Stimulated activated naive B cell treated with anti-CD40 and anti-IgM and Interleukin-4, amounts not matched to agents 10 μg/mL and 1 μg/mL and 100 μg/mL, for 72 hours (primary cell): ENCODE measurements at regions not wholly inside any gene's neighbourhood (a gene's known extent, or its start where the extent isn't known, plus 50 kb on each side); places are given as distances from the start of the nearest gene placed in this dataset.

Source experiments
- ATAC-seq, 2 donors: fragments of 150-1000 bp; cut with Tn5 transposase; replicated peaks; 2 replicates each; pipeline ENCODE4 v1.10.0; 2021; ENCODE audit warnings: moderate library complexity in 1 of 2
- DNase-seq: peaks from one replicate; pipeline ENCODE4 v3.0.0; 2021
- H3K27ac Mint-ChIP-seq: one replicate; pipeline ENCODE4 v1.8.0; 2022; ENCODE audit warnings: mild to moderate bottlenecking, mixed read lengths
- H3K27me3 Mint-ChIP-seq, 2 donors: one replicate each; pipeline ENCODE4 v1.8.0; 2022; ENCODE audit warnings: mixed read lengths in 2 of 2
- H3K36me3 Mint-ChIP-seq, 2 donors: one replicate each; pipeline ENCODE4 v1.8.0; 2022; ENCODE audit warnings: mixed read lengths in 2 of 2, mild to moderate bottlenecking in 1 of 2
- H3K4me1 Mint-ChIP-seq, 2 donors: one replicate each; pipeline ENCODE4 v1.8.0; 2022; ENCODE audit warnings: mixed read lengths in 2 of 2, mild to moderate bottlenecking in 1 of 2
- H3K4me3 Mint-ChIP-seq, 2 donors: one replicate each; pipeline ENCODE4 v1.8.0; 2022; ENCODE audit warnings: mild to moderate bottlenecking in 2 of 2, mixed read lengths in 2 of 2, moderate library complexity in 1 of 2
- H3K9me3 Mint-ChIP-seq, 2 donors: one replicate each; pipeline ENCODE4 v1.8.0; 2022; ENCODE audit warnings: mixed read lengths in 2 of 2, mild to moderate bottlenecking in 1 of 2

GRCh38 chr17:5773816-5774360 lies 189.6 kb upstream of the NLRP1 start:
- H3K4me3 Mint-ChIP-seq: no peak overlapping the region
- H3K27me3 Mint-ChIP-seq: peaks cover 6 to 22% of the 10 kb centered on the region in 2 donors
- H3K9me3 Mint-ChIP-seq: peaks cover 0 to 1% of the 10 kb centered on the region in 2 donors
- DNase-seq (no peak), ATAC-seq (no peak)
- H3K4me1 Mint-ChIP-seq: no peaks in the 10 kb centered on the region
- H3K36me3 Mint-ChIP-seq: no peaks in the 10 kb centered on the region
- H3K27ac Mint-ChIP-seq: no peak overlapping the region

DNA sequence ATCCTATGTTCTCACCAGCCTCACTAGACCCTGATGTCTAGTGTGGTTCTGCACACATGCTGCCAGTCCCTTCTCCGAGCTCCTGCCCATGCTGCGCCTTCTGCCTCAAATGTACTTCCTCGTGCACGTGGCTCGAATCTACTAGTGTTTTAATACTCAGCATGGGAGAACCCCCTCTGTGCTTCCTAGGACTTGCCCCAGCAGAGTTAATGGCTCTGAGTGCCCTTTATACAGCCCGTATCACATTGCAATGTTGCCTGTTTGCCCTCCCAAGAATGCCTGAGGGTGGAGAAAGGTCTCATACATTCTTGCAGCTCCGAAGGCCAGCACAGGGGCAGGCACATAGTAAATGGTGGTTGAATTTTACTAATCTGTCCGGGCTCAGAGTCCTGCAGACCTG lies 190.8 kb upstream of the NLRP1 start:
- ATAC-seq (no peak), DNase-seq (no peak)
- Mint-ChIP-seq H3K9me3 (peaks cover 0 to 1% of the 10 kb centered on the region in 2 donors), H3K27me3 (peaks cover 15 to 27% of the 10 kb centered on the region in 2 donors), H3K36me3 (no peaks in the 10 kb centered on the region), H3K4me1 (no peaks in the 10 kb centered on the region), H3K4me3 (no peak overlapping the region), H3K27ac (no peak overlapping the region)

DNA sequence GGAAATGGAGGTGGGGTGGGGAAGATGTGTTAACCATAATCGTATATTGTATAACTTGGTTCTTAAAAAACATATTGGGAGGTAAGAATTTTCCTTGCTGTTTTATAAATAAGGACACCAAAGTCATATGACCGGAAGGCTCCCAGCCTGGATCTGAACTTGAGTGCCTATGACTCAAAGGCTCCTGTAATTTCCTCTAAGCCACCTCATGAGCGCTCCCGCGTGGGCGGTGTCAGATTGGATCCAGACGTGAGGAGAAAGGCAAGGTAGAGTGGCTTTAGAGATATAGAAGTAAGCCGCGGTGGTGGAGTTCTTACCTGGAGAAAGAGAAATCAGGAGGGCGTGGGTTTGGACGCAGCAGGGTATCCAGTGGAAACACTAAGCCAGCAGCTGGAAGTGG lies 196.2 kb upstream of the NLRP1 start:
- no peak overlapping the region for H3K27ac Mint-ChIP-seq
- ATAC-seq (no peak), DNase-seq (no peak)
- H3K9me3 Mint-ChIP-seq: peaks cover 6 to 13% of the 10 kb centered on the region in 2 donors
- H3K27me3 Mint-ChIP-seq: peaks cover 10 to 44% of the 10 kb centered on the region in 2 donors
- no peak overlapping the region for H3K4me3 Mint-ChIP-seq
- H3K4me1 Mint-ChIP-seq: peaks cover 2 to 3% of the 10 kb centered on the region in 2 donors
- peaks cover 0 to 4% of the 10 kb centered on the region in 2 donors for H3K36me3 Mint-ChIP-seq

- Mint-ChIP-seq H3K4me1 (peaks cover 8 to 12% of the 10 kb centered on the region in 2 donors), H3K27ac (no peak overlapping the region), H3K9me3 (peaks cover 6 to 13% of the 10 kb centered on the region in 2 donors), H3K36me3 (peaks cover 0 to 4% of the 10 kb centered on the region in 2 donors), H3K4me3 (no peak overlapping the region), H3K27me3 (peaks cover 10 to 40% of the 10 kb centered on the region in 2 donors)
- ATAC-seq (no peak), DNase-seq (no peak)
Measured at GRCh38 chr17:5781236-5781927, 197.1 kb upstream of the NLRP1 start.

- Mint-ChIP-seq H3K4me3 (no peak overlapping the region), H3K27ac (no peak overlapping the region), H3K4me1 (peaks cover 12 to 17% of the 10 kb centered on the region in 2 donors), H3K36me3 (peaks cover 0 to 4% of the 10 kb centered on the region in 2 donors), H3K9me3 (peaks cover 6 to 13% of the 10 kb centered on the region in 2 donors), H3K27me3 (peaks cover 14 to 36% of the 10 kb centered on the region in 2 donors)
- ATAC-seq: no peak
- DNase-seq: no peak
Measured at GRCh38 chr17:5783269-5783668, 199.0 kb upstream of the NLRP1 start.

- Mint-ChIP-seq H3K4me3 (no peak overlapping the region), H3K36me3 (peaks cover 0 to 4% of the 10 kb centered on the region in 2 donors), H3K27me3 (peaks cover 14 to 37% of the 10 kb centered on the region in 2 donors), H3K9me3 (peaks cover 6 to 13% of the 10 kb centered on the region in 2 donors), H3K27ac (no peak overlapping the region), H3K4me1 (peaks cover 12 to 17% of the 10 kb centered on the region in 2 donors)
- DNase-seq (no peak), ATAC-seq (no peak)
Measured at GRCh38 chr17:5783851-5784250, 199.5 kb upstream of the NLRP1 start.

DNA sequence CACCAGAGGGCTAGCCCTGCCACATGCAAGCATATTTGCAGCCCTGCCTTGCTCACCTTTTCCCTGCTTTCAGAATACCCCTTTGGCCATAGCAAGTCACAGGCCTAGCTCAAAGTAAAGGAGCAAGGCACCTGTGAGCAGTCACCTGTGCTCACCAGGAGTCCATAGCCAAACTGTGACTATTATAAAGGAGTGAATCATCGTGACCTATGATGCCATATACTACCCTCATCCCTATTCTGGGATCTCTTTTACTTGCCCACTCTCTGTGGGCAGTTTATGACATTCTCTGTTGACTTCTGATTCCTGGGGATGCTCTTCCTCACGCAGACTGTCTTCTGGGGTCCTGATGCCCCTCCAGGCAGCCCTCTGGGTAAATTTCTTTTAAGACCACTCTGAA lies 200.5 kb upstream of the NLRP1 start:
- Mint-ChIP-seq H3K4me3 (no peak overlapping the region), H3K9me3 (peaks cover 6 to 13% of the 10 kb centered on the region in 2 donors), H3K4me1 (peaks cover 12 to 17% of the 10 kb centered on the region in 2 donors), H3K27me3 (peaks cover 14 to 37% of the 10 kb centered on the region in 2 donors), H3K27ac (no peak overlapping the region), H3K36me3 (peaks cover 0 to 4% of the 10 kb centered on the region in 2 donors)
- ATAC-seq (no peak), DNase-seq (no peak)

DNA sequence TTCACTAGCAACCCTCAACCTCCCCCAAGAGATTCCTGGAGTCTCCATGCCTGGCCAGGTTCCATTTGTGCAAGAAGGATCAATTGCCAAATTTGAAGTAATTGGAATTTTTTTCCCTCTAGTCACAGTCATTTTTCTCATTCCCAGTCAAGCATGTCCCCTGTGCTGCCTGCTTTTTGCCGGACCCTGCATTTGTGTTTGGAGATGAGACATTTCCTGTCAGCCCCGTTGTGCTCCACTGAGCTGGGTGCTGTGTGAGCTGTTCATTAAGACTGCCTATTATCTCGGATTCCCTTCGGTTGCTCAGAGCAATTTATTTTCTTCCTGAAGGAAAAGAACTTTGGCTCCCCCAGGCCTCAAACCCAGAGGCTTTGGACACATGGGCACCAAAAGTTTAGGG lies 201.0 kb upstream of the NLRP1 start:
- ATAC-seq (peak in 1 of 2 donors; percentile 61), DNase-seq (peak; percentile 8)
- Mint-ChIP-seq H3K27me3 (peaks cover 16 to 39% of the 10 kb centered on the region in 2 donors), H3K36me3 (peaks cover 0 to 4% of the 10 kb centered on the region in 2 donors), H3K27ac (no peak overlapping the region), H3K9me3 (peaks cover 6 to 13% of the 10 kb centered on the region in 2 donors), H3K4me1 (peaks cover 12 to 17% of the 10 kb centered on the region in 2 donors), H3K4me3 (no peak overlapping the region)

- ATAC-seq (peak; percentile 91 to 94), DNase-seq (peak; percentile 56)
- Mint-ChIP-seq H3K9me3 (peaks cover 6 to 13% of the 10 kb centered on the region in 2 donors), H3K27me3 (peaks cover 22 to 40% of the 10 kb centered on the region in 2 donors), H3K27ac (peak overlapping the region; percentile 47), H3K36me3 (peaks cover 0 to 4% of the 10 kb centered on the region in 2 donors), H3K4me1 (peaks cover 12 to 17% of the 10 kb centered on the region in 2 donors), H3K4me3 (no peak overlapping the region)
Measured at GRCh38 chr17:5785867-5786509, 201.7 kb upstream of the NLRP1 start.

DNA sequence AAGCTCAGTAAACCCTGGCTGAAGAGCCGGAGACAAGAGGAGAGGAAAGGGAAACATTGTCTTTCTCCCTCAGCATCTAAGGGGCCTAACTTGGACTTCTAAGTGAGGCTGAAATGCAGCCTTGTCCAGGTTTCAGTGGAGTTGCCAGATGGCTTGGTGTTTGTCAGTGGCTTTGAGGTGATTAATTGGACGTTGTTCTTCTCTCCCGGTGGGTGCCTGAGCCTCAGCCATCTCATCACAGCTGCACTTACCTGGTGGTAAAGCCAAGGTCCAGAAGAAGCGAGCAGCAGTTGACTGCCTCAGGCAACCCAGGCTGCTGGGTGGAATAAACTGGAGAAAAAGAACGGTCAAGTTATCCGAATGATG lies 202.2 kb upstream of the NLRP1 start:
- peak in 1 of 2 donors; percentile 6 for ATAC-seq
- Mint-ChIP-seq H3K36me3 (peaks cover 0 to 4% of the 10 kb centered on the region in 2 donors), H3K27ac (no peak overlapping the region), H3K4me3 (no peak overlapping the region), H3K27me3 (peaks cover 27 to 42% of the 10 kb centered on the region in 2 donors), H3K9me3 (peaks cover 6 to 13% of the 10 kb centered on the region in 2 donors), H3K4me1 (peaks cover 12 to 17% of the 10 kb centered on the region in 2 donors)
- no peak for DNase-seq

GRCh38 chr17:5788266-5788900 lies 204.1 kb upstream of the NLRP1 start:
- Mint-ChIP-seq H3K4me1 (peaks cover 12 to 17% of the 10 kb centered on the region in 2 donors), H3K9me3 (peaks cover 9 to 16% of the 10 kb centered on the region in 2 donors), H3K27ac (no peak overlapping the region), H3K36me3 (peaks cover 3 to 5% of the 10 kb centered on the region in 2 donors), H3K27me3 (peaks cover 34 to 46% of the 10 kb centered on the region in 2 donors), H3K4me3 (no peak overlapping the region)
- DNase-seq (no peak), ATAC-seq (no peak)

- no peak for ATAC-seq
- H3K4me1 Mint-ChIP-seq: peaks cover 12 to 17% of the 10 kb centered on the region in 2 donors
- no peak overlapping the region for H3K27ac Mint-ChIP-seq
- H3K36me3 Mint-ChIP-seq: peaks cover 3 to 4% of the 10 kb centered on the region in 2 donors
- H3K27me3 Mint-ChIP-seq: peaks cover 34 to 41% of the 10 kb centered on the region in 2 donors
- H3K9me3 Mint-ChIP-seq: peaks cover 7 to 12% of the 10 kb centered on the region in 2 donors
- H3K4me3 Mint-ChIP-seq: no peak overlapping the region
- DNase-seq: no peak
Measured at GRCh38 chr17:5789528-5789927, 205.2 kb upstream of the NLRP1 start.

DNA sequence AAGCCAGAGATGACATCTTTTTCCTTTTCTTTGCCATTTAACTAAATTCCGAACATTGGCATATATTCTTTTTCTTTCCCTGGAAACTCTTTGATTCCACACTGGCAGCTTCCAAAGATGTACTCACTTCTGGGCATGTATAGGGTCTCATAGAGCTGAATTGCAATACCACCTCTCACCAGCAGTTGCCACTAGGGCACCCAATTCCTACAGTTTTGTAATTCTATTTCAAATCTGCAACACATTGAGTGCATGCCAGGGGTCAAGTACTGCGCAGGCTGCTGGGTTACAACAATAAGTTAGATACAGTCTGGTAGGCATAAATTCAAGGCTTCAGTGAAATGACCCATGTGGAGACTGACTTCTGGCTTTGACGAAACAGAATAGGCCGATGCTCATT lies 208.8 kb upstream of the NLRP1 start:
- H3K27me3 Mint-ChIP-seq: peaks cover 41 to 46% of the 10 kb centered on the region in 2 donors
- ATAC-seq: no peak
- H3K27ac Mint-ChIP-seq: no peak overlapping the region
- no peak for DNase-seq
- H3K4me3 Mint-ChIP-seq: no peak overlapping the region
- peaks cover 3 to 4% of the 10 kb centered on the region in 2 donors for H3K36me3 Mint-ChIP-seq
- no peaks in the 10 kb centered on the region for H3K4me1 Mint-ChIP-seq
- peaks cover 7% of the 10 kb centered on the region in 2 donors for H3K9me3 Mint-ChIP-seq

GRCh38 chr17:5793899-5794298 lies 209.6 kb upstream of the NLRP1 start:
- peaks cover 3 to 4% of the 10 kb centered on the region in 2 donors for H3K36me3 Mint-ChIP-seq
- ATAC-seq: no peak

More at GRCh38 chr17:5793899-5794298, 209.6 kb upstream of the NLRP1 start:
- no peak for DNase-seq
- H3K9me3 Mint-ChIP-seq: peaks cover 7% of the 10 kb centered on the region in 2 donors
- H3K4me1 Mint-ChIP-seq: no peaks in the 10 kb centered on the region
- no peak overlapping the region for H3K27ac Mint-ChIP-seq
- peaks cover 43 to 44% of the 10 kb centered on the region in 2 donors for H3K27me3 Mint-ChIP-seq
- H3K4me3 Mint-ChIP-seq: no peak overlapping the region
